Left lung (tissue), 4 donors: ENCODE measurements at regions not wholly inside any gene's neighbourhood (a gene's known extent, or its start where the extent isn't known, plus 50 kb on each side); places are given as distances from the start of the nearest gene placed in this dataset.
A peak's percentile ranks its signal among the peaks of the same experiment; 100 is the strongest.

Experiments used
- ATAC-seq: fragments of 200-7000 bp; cut with Tn5 transposase; one replicate; pipeline ENCODE4 v1.9.1; 2020; ENCODE audit warnings: moderate library complexity
- DNase-seq, 4 donors: peaks; one replicate each; pipeline ENCODE4 v3.0.0-alpha.2; 2013 to 2020
- H3K27ac ChIP-seq, 2 donors: fragments of 200-600 bp; sonication (generic) in 1 of 2; one replicate each; pipeline versions ENCODE4 v1.5.0 to v1.8.0; 2020 to 2021
- H3K27me3 ChIP-seq, 2 donors: fragments of 200-600 bp; sonication (generic) in 1 of 2; one replicate each; pipeline versions ENCODE4 v1.5.0 to v1.8.0; 2020 to 2021
- H3K36me3 ChIP-seq, 2 donors: fragments of 200-600 bp; sonication (generic) in 1 of 2; one replicate each; pipeline versions ENCODE4 v1.5.0 to v1.8.0; 2020 to 2021
- H3K4me1 ChIP-seq, 2 donors: fragments of 200-600 bp; one replicate each; pipeline ENCODE4 v1.8.0; 2021
- H3K4me3 ChIP-seq, 2 donors: fragments of 200-600 bp; sonication (generic) in 1 of 2; one replicate each; pipeline versions ENCODE4 v1.5.0 to v1.8.0; 2020 to 2021; ENCODE audit warnings: mild to moderate bottlenecking in 1 of 2
- H3K9me3 ChIP-seq, 2 donors: fragments of 200-600 bp; sonication (generic) in 1 of 2; one replicate each; pipeline versions ENCODE4 v1.5.0 to v1.8.0; 2020 to 2021
- CTCF ChIP-seq, 2 donors: fragments of 200-600 bp; sonication (generic) in 1 of 2; IDR thresholded peaks; one replicate each; pipeline versions ENCODE4 v1.5.0 to v1.8.0; 2021; ENCODE audit warnings: antibody characterized with exemption in 2 of 2
- intact Hi-C, 2 donors: fragments of 100-400 bp; cut with DNase I; formaldehyde crosslinking; loops; one replicate each; pipeline versions ENCODE4 v1.11.2 to v1.14.2; 2022
- donor health status: DM: no; HTN: yes; CAD: no.
- donor health status: DM: no; HTN: no; CAD: no.

GRCh38 chr6:8969747-8970146 lies 534.4 kb upstream of the SLC35B3 start:
- no peaks in the 10 kb centered on the region for H3K27me3 ChIP-seq
- no peaks in the 10 kb centered on the region for H3K4me1 ChIP-seq
- no peaks in the 10 kb centered on the region for H3K36me3 ChIP-seq
- H3K9me3 ChIP-seq: peaks cover 0 to 27% of the 10 kb centered on the region in 2 donors
- ATAC-seq: no peak
- no peak for DNase-seq
- intact Hi-C loops: no loop called here
- TF ChIP-seq CTCF (IDR thresholded peaks at IDR 0.05): no peak
- H3K27ac ChIP-seq: no peak overlapping the region
- no peak overlapping the region for H3K4me3 ChIP-seq

GRCh38 chr6:8958894-8959511 lies 523.7 kb upstream of the SLC35B3 start:
- Histone ChIP-seq H3K27ac (no peak overlapping the region), H3K4me1 (no peaks in the 10 kb centered on the region), H3K9me3 (no peaks in the 10 kb centered on the region), H3K4me3 (no peak overlapping the region), H3K27me3 (no peaks in the 10 kb centered on the region), H3K36me3 (no peaks in the 10 kb centered on the region)
- TF ChIP-seq CTCF (IDR thresholded peaks at IDR 0.05): no peak
- DNase-seq: no peak
- no peak for ATAC-seq
- intact Hi-C loops: no loop called here

- intact Hi-C loops: no loop called here
- Histone ChIP-seq H3K27ac (no peak overlapping the region), H3K27me3 (no peaks in the 10 kb centered on the region), H3K36me3 (no peaks in the 10 kb centered on the region), H3K4me1 (no peaks in the 10 kb centered on the region), H3K4me3 (no peak overlapping the region), H3K9me3 (no peaks in the 10 kb centered on the region)
- TF ChIP-seq CTCF (IDR thresholded peaks at IDR 0.05): no peak
- no peak for DNase-seq
- peak; percentile 30 for ATAC-seq
Measured at GRCh38 chr6:8953310-8953709, 518.0 kb upstream of the SLC35B3 start.

GRCh38 chr6:8948733-8949132 lies 513.4 kb upstream of the SLC35B3 start:
- intact Hi-C loops: no loop called here
- Histone ChIP-seq H3K27me3 (no peaks in the 10 kb centered on the region), H3K27ac (no peak overlapping the region), H3K4me3 (no peak overlapping the region), H3K36me3 (no peaks in the 10 kb centered on the region), H3K9me3 (no peaks in the 10 kb centered on the region), H3K4me1 (no peaks in the 10 kb centered on the region)
- no peak for ATAC-seq
- no peak for TF ChIP-seq CTCF (IDR thresholded peaks at IDR 0.05)
- DNase-seq: no peak

GRCh38 chr6:8947900-8948299 lies 512.6 kb upstream of the SLC35B3 start:
- H3K4me3 ChIP-seq: no peak overlapping the region
- TF ChIP-seq CTCF (IDR thresholded peaks at IDR 0.05): no peak
- no peak overlapping the region for H3K27ac ChIP-seq
- H3K4me1 ChIP-seq: no peaks in the 10 kb centered on the region
- H3K27me3 ChIP-seq: no peaks in the 10 kb centered on the region
- intact Hi-C loops: no loop called here
- ATAC-seq (no peak), DNase-seq (no peak)
- H3K36me3 ChIP-seq: no peaks in the 10 kb centered on the region
- H3K9me3 ChIP-seq: no peaks in the 10 kb centered on the region
